Tibial nerve (tissue), 4 donors: ENCODE measurements at regions not wholly inside any gene's neighbourhood (a gene's known extent, or its start where the extent isn't known, plus 50 kb on each side); places are given as distances from the start of the nearest gene placed in this dataset.

Experiments
- DNase-seq, 2 donors: peaks; one replicate each; pipeline ENCODE4 v3.0.0-alpha.2; 2019; ENCODE audit warnings: low spot score in 2 of 2
- H3K27ac ChIP-seq, 4 donors: fragments of 200-600 bp; sonication (generic) in 3 of 4; one replicate each; pipeline ENCODE4 v1.5.1; 2017 to 2019; ENCODE audit warnings: mild to moderate bottlenecking in 1 of 4
- H3K27me3 ChIP-seq, 2 donors: fragments of 200-600 bp; sonication (generic) in 1 of 2; one replicate each; pipeline versions ENCODE4 v1.5.1 to v1.6.0; 2017 to 2019
- H3K36me3 ChIP-seq, 3 donors: fragments of 200-600 bp; sonication (generic); one replicate each; pipeline ENCODE4 v1.5.1; 2018 to 2019
- H3K4me1 ChIP-seq, 4 donors: fragments of 200-600 bp; sonication (generic) in 3 of 4; one replicate each; pipeline ENCODE4 v1.5.1; 2017 to 2019
- H3K4me3 ChIP-seq, 4 donors: fragments of 200-600 bp; sonication (generic) in 3 of 4; one replicate each; pipeline ENCODE4 v1.5.1; 2017 to 2019; ENCODE audit warnings: mild to moderate bottlenecking in 1 of 4, moderate library complexity in 1 of 4
- H3K9me3 ChIP-seq, 4 donors: fragments of 200-600 bp; sonication (generic) in 3 of 4; one replicate each; pipeline ENCODE4 v1.5.1; 2017 to 2019
- CTCF ChIP-seq, 5 experiments: fragments of 200-600 bp in 3 of 5; fragments of 450-650 bp in 2 of 5; sonication (generic) in 3 of 5; IDR thresholded peaks; one replicate each; pipeline ENCODE4 v1.5.1; 2016 to 2019; ENCODE audit warnings: antibody characterized with exemption in 5 of 5, mild to moderate bottlenecking in 3 of 5, moderate library complexity in 2 of 5
- EP300 ChIP-seq, 2 donors: sonication (generic); formaldehyde crosslinking; IDR thresholded peaks; one replicate each; pipeline ENCODE4 v1.6.1; 2017; ENCODE audit warnings: antibody characterized with exemption in 2 of 2, mild to moderate bottlenecking in 1 of 2
- POLR2A ChIP-seq, 2 donors: fragments of 450-650 bp; IDR thresholded peaks; one replicate each; pipeline ENCODE4 v1.6.1; 2017; ENCODE audit warnings: antibody characterized with exemption in 2 of 2, mild to moderate bottlenecking in 2 of 2, moderate library complexity in 2 of 2
- WGBS, 2 donors: methylation state at CpG; one replicate each; pipeline ENCODE4 v1.1.5; 2018; 5-methylcytosine and 5-hydroxymethylcytosine counted together

DNA sequence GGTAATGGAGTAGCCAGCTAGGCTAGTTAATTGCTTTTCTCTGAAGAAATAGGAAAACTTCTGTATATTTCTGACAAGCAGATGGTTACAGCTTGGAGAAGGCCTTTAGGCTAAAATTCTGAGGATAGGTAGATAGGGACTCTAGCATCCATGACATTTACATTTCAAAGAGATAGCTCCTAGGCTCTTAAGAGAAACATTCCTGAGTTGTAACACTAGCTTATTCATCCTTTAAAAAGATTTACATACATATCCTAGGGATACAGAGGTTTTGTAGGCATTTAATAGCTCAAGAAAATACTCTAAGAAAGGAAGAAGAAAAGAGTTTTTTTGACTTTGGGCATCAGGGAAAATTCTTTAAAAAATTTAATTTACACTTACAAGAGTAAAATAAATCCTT, 130.9 kb upstream of the CCDC179 start:
- no peak for DNase-seq
- no peaks in the 10 kb centered on the region for H3K36me3 ChIP-seq
- TF ChIP-seq POLR2A (IDR thresholded peaks at IDR 0.05) (no peak), EP300 (IDR thresholded peaks at IDR 0.05) (no peak), CTCF (IDR thresholded peaks at IDR 0.05) (no peak)
- peaks cover 0 to 28% (median 0%) of the 10 kb centered on the region in 4 donors for H3K9me3 ChIP-seq
- H3K4me1 ChIP-seq = no peaks in the 10 kb centered on the region
- no peak overlapping the region for H3K4me3 ChIP-seq
- no peaks in the 10 kb centered on the region for H3K27me3 ChIP-seq
- H3K27ac ChIP-seq = no peak overlapping the region

DNA sequence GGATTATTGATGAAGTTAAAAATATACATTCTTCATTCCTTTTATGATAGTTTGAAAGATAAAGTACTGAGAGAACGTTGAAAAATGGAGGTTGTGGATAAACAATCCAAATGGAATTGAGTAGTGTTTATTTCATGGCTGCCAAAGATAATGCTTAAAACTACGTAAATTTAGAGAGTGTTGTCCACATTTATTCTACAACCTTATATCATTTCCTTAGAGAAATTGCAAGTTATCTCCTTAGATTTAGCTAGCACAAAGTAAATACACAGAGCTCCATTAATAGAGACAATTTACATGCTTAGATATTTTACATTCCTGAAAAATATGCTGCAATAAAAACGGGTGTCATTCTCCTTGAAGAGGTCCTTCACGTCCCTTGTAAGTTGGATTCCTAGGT, 146.5 kb upstream of the CCDC179 start:
- Histone ChIP-seq H3K9me3 (peaks cover 0 to 27% (median 4%) of the 10 kb centered on the region in 4 donors), H3K36me3 (no peaks in the 10 kb centered on the region), H3K27me3 (no peaks in the 10 kb centered on the region), H3K4me3 (no peak overlapping the region), H3K27ac (no peak overlapping the region), H3K4me1 (no peaks in the 10 kb centered on the region)
- no peak for TF ChIP-seq POLR2A (IDR thresholded peaks at IDR 0.05)
- TF ChIP-seq EP300 (IDR thresholded peaks at IDR 0.05) = no peak
- TF ChIP-seq CTCF (IDR thresholded peaks at IDR 0.05) = no peak
- no peak for DNase-seq
- WGBS, 2 donors = 50 to 52% methylated on average over 4 of the region's 4 CpGs

GRCh38 chr11:23010790-23011335, 150.6 kb upstream of the CCDC179 start:
- DNase-seq = no peak
- H3K4me3 ChIP-seq = no peak overlapping the region
- peaks cover 0 to 3% (median 0%) of the 10 kb centered on the region in 4 donors for H3K9me3 ChIP-seq
- TF ChIP-seq CTCF (IDR thresholded peaks at IDR 0.05) (no peak), POLR2A (IDR thresholded peaks at IDR 0.05) (no peak), EP300 (IDR thresholded peaks at IDR 0.05) (no peak)
- no peak overlapping the region for H3K27ac ChIP-seq
- H3K4me1 ChIP-seq = no peaks in the 10 kb centered on the region
- no peaks in the 10 kb centered on the region for H3K27me3 ChIP-seq
- no peaks in the 10 kb centered on the region for H3K36me3 ChIP-seq

- DNase-seq = no peak
- no peaks in the 10 kb centered on the region for H3K36me3 ChIP-seq
- 95 to 97% methylated on average over 2 of the region's 2 CpGs for WGBS, 2 donors
- peaks cover 0 to under 1% (median 0%) of the 10 kb centered on the region in 4 donors for H3K9me3 ChIP-seq
- H3K4me1 ChIP-seq = no peaks in the 10 kb centered on the region
- H3K27me3 ChIP-seq = no peaks in the 10 kb centered on the region
- no peak for TF ChIP-seq CTCF (IDR thresholded peaks at IDR 0.05)
- TF ChIP-seq EP300 (IDR thresholded peaks at IDR 0.05) = no peak
- TF ChIP-seq POLR2A (IDR thresholded peaks at IDR 0.05) = no peak
- no peak overlapping the region for H3K4me3 ChIP-seq
- H3K27ac ChIP-seq = no peak overlapping the region
Observed at GRCh38 chr11:23012930-23013329, 152.7 kb upstream of the CCDC179 start.

- Histone ChIP-seq H3K4me1 (no peaks in the 10 kb centered on the region), H3K4me3 (no peak overlapping the region), H3K36me3 (no peaks in the 10 kb centered on the region), H3K27me3 (no peaks in the 10 kb centered on the region), H3K9me3 (no peaks in the 10 kb centered on the region), H3K27ac (no peak overlapping the region)
- 85 to 93% methylated on average over 5 of the region's 5 CpGs for WGBS, 2 donors
- no peak for DNase-seq
- TF ChIP-seq EP300 (IDR thresholded peaks at IDR 0.05) = no peak
- TF ChIP-seq POLR2A (IDR thresholded peaks at IDR 0.05) = no peak
- no peak for TF ChIP-seq CTCF (IDR thresholded peaks at IDR 0.05)
Observed at GRCh38 chr11:23013509-23013908, 153.2 kb upstream of the CCDC179 start.
